ENCODE measurements at regions not wholly inside any gene's neighbourhood (a gene's known extent, or its start where the extent isn't known, plus 50 kb on each side); places are given as distances from the start of the nearest gene placed in this dataset.

- TF ChIP-seq, protein P1, sequence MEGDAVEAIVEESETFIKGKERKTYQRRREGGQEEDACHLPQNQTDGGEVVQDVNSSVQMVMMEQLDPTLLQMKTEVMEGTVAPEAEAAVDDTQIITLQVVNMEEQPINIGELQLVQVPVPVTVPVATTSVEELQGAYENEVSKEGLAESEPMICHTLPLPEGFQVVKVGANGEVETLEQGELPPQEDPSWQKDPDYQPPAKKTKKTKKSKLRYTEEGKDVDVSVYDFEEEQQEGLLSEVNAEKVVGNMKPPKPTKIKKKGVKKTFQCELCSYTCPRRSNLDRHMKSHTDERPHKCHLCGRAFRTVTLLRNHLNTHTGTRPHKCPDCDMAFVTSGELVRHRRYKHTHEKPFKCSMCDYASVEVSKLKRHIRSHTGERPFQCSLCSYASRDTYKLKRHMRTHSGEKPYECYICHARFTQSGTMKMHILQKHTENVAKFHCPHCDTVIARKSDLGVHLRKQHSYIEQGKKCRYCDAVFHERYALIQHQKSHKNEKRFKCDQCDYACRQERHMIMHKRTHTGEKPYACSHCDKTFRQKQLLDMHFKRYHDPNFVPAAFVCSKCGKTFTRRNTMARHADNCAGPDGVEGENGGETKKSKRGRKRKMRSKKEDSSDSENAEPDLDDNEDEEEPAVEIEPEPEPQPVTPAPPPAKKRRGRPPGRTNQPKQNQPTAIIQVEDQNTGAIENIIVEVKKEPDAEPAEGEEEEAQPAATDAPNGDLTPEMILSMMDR (conservative IDR thresholded peaks at IDR 0.05; ENCODE audit: low read depth), result no peak
- no peak overlapping the region; the same call in 1 of the 2 replicates for H3K27ac ChIP-seq
- CTCF ChIA-PET, result interaction anchor here (0.6 to 1.0 kb wide), 2 partner anchors 56 to 465 kb away, joined by 3 to 5 read pairs; no protein-coding TSS in a partner anchor
- DNase-seq (ENCODE audit: low spot score), result peak; percentile 78
- POLR2A ChIA-PET (ENCODE audit: low non-redundant PET), result no interaction called here
Measured at GRCh38 chr6:128600397-128600951, 80.1 kb upstream of the PTPRK start.

- no peak for DNase-seq (ENCODE audit: low spot score)
- POLR2A ChIA-PET (ENCODE audit: low non-redundant PET), result no interaction called here
- no peak overlapping the region for H3K27ac ChIP-seq
- TF ChIP-seq, protein P1 (conservative IDR thresholded peaks at IDR 0.05; ENCODE audit: low read depth), result no peak
- CTCF ChIA-PET, result interaction anchor here (0.7 kb wide), 1 partner anchor 975 kb away, joined by 3 read pairs; no protein-coding TSS in a partner anchor
Measured at GRCh38 chr6:128599036-128599435, 78.6 kb upstream of the PTPRK start.

GRCh38 chr6:128598571-128598970, 78.2 kb upstream of the PTPRK start:
- CTCF ChIA-PET, result no interaction called here
- H3K27ac ChIP-seq, result no peak overlapping the region
- POLR2A ChIA-PET (ENCODE audit: low non-redundant PET), result interaction anchor here (0.6 kb wide), 1 partner anchor 419 kb away, joined by 3 read pairs; no protein-coding TSS in a partner anchor
- TF ChIP-seq, protein P1 (conservative IDR thresholded peaks at IDR 0.05; ENCODE audit: low read depth), result no peak
- peak; percentile 44 for DNase-seq (ENCODE audit: low spot score)

DNA sequence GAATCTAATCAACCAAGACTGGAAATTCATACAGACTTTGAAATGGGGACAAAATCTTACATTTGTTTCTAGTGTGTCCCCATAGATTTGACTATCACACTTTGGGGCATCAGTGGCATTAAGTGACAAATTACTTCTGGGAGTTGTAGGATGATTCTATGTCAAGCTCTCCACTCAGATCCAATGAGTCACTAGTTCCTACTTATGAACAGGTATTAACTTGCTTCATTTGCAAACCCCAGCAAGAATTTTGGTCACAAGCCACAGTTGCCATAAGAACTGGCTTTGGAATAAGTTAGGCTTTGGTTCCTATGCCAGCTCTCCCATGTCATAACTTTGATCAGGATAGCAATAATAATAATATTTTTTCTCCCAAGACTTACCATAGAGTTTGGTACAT, 77.6 kb upstream of the PTPRK start:
- POLR2A ChIA-PET (ENCODE audit: low non-redundant PET), result interaction anchor here (0.6 kb wide), 1 partner anchor 418 kb away, joined by 3 read pairs; no protein-coding TSS in a partner anchor
- CTCF ChIA-PET, result no interaction called here

GRCh38 chr6:128597004-128597403, 76.6 kb upstream of the PTPRK start:
- DNase-seq (ENCODE audit: low spot score), result no peak
- ChIA-PET POLR2A (ENCODE audit: low non-redundant PET) (no interaction called here), CTCF (no interaction called here)
- TF ChIP-seq, protein P1 (conservative IDR thresholded peaks at IDR 0.05; ENCODE audit: low read depth), result no peak
- peak overlapping the region; percentile 61; the same call in 1 of the 2 replicates for H3K27ac ChIP-seq

More for the DNA sequence above, 77.6 kb upstream of the PTPRK start:
- peak; percentile 57 for DNase-seq (ENCODE audit: low spot score)
- H3K27ac ChIP-seq, result no peak overlapping the region
- TF ChIP-seq, protein P1 (conservative IDR thresholded peaks at IDR 0.05; ENCODE audit: low read depth), result no peak

DNA sequence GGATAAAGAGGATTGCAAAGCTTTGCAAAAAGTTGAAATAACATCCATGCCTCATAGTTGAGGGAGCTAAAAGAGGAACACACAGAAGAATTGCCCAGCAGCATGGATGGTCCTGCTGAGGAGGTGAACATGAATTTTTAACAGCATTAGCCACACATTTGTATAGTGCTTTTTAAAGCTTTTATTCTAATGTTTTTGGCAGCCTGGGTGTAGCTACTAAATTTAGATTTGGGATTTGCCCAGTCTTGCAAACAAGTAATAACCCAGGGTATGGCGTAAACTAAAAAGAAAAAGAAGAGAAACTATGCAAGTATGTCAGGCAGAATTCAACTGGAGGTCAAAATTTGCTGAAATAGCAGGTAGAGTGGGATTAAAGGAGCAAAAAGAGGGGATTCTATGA, 75.1 kb upstream of the PTPRK start:
- TF ChIP-seq, protein P1 (conservative IDR thresholded peaks at IDR 0.05; ENCODE audit: low read depth), result no peak
- POLR2A ChIA-PET (ENCODE audit: low non-redundant PET), result no interaction called here
- CTCF ChIA-PET, result no interaction called here
- DNase-seq (ENCODE audit: low spot score), result no peak
- no peak overlapping the region for H3K27ac ChIP-seq

All from RWPE1 (cell line).